Caco-2 (cell line): ENCODE measurements at regions not wholly inside any gene's neighbourhood (a gene's known extent, or its start where the extent isn't known, plus 50 kb on each side); places are given as distances from the start of the nearest gene placed in this dataset.

ENCODE experiments used
- BruUV-seq: library from RNA; stranded (reverse); fragments of 400-500 nt; replicated peaks from 2 replicates; lab custom pipeline; 2021; lab: Mats Ljungman, UMichigan
- CTCF ChIA-PET: fragments of 300-600 bp; sonication (Branson Sonifier 250); formaldehyde crosslinking; loops from one replicate; lab custom pipeline; 2022; ENCODE audit warnings: antibody characterized with exemption; lab: Charles Lee
- POLR2A ChIA-PET: fragments of 300-600 bp; sonication (Branson Sonifier 250); formaldehyde crosslinking; loops from one replicate; lab custom pipeline; 2022; ENCODE audit warnings: antibody characterized with exemption; lab: Charles Lee
- DNase-seq, 2 experiments: peaks; one replicate each; pipeline versions ENCODE4 v3.0.0 to v3.0.0-alpha.2; 2020 to 2022
- H3K27me3 ChIP-seq: replicated peaks from 2 replicates; pipeline ENCODE4 v1.6.0; 2011; ENCODE audit warnings: low read length; ENCODE audit not compliant: control insufficient read depth, insufficient read depth
- H3K36me3 ChIP-seq: 2 replicates; pipeline ENCODE4 v1.5.1; 2011; ENCODE audit warnings: low read length; ENCODE audit not compliant: control insufficient read depth, insufficient read depth
- H3K4me1 ChIP-seq: fragments of 250-450 bp; sonication (Bioruptor Pico); 2 replicates; pipeline ENCODE4 v1.5.1; 2020; ENCODE audit warnings: mild to moderate bottlenecking
- H3K4me3 ChIP-seq: 2 replicates; pipeline ENCODE4 v1.5.1; 2011; ENCODE audit warnings: low read depth, mild to moderate bottlenecking, control low read depth, low read length
- H3K9me3 ChIP-seq: fragments of 250-450 bp; sonication (Bioruptor Pico); 2 replicates; pipeline ENCODE4 v1.5.1; 2020; ENCODE audit warnings: mild to moderate bottlenecking, moderate library complexity
- H3K27ac Mint-ChIP-seq: one replicate; pipeline ENCODE4 v1.8.0; 2022; ENCODE audit warnings: mixed read lengths; ENCODE audit not compliant: unreplicated experiment
- H3K27me3 Mint-ChIP-seq: one replicate; pipeline ENCODE4 v1.8.0; 2022; ENCODE audit warnings: mixed read lengths; ENCODE audit not compliant: insufficient read depth, unreplicated experiment
- H3K36me3 Mint-ChIP-seq: one replicate; pipeline ENCODE4 v1.8.0; 2022; ENCODE audit warnings: mild to moderate bottlenecking, mixed read lengths; ENCODE audit not compliant: insufficient read depth, unreplicated experiment
- H3K4me1 Mint-ChIP-seq: one replicate; pipeline ENCODE4 v1.8.0; 2022; ENCODE audit warnings: low read depth, mixed read lengths; ENCODE audit not compliant: unreplicated experiment
- H3K4me3 Mint-ChIP-seq: one replicate; pipeline ENCODE4 v1.8.0; 2022; ENCODE audit warnings: mild to moderate bottlenecking, moderate library complexity, mixed read lengths; ENCODE audit not compliant: unreplicated experiment
- H3K9me3 Mint-ChIP-seq: one replicate; pipeline ENCODE4 v1.8.0; 2022; ENCODE audit warnings: mixed read lengths; ENCODE audit not compliant: unreplicated experiment
- CTCF ChIP-seq, 2 experiments: fragments of 200-600 bp in 1 of 2; IDR thresholded peaks; 1 replicate in 1 of 2; 2 replicates in 1 of 2; pipeline versions ENCODE4 v1.5.1 to v1.8.0; 2011 to 2022; ENCODE audit warnings: antibody characterized with exemption in 1 of 2, control low read depth in 1 of 2, inconsistent platforms in 1 of 2, low read depth in 1 of 2, low read length in 1 of 2, mild to moderate bottlenecking in 1 of 2, moderate library complexity in 1 of 2; ENCODE audit not compliant: insufficient read depth in 1 of 2, severe bottlenecking in 1 of 2, unreplicated experiment in 1 of 2
- intact Hi-C: fragments of 100-400 bp; cut with micrococcal nuclease; formaldehyde crosslinking; loops from one replicate; pipeline ENCODE4 v1.10.0; 2022; ENCODE audit not compliant: unreplicated experiment

- H3K36me3 Mint-ChIP-seq: no peaks in the 10 kb centered on the region
- H3K4me3 Mint-ChIP-seq: no peak overlapping the region
- no peak overlapping the region for H3K27ac Mint-ChIP-seq
- Histone ChIP-seq H3K4me1 (no peaks in the 10 kb centered on the region), H3K36me3 (no peaks in the 10 kb centered on the region), H3K4me3 (no peak overlapping the region), H3K9me3 (no peaks in the 10 kb centered on the region), H3K27me3 (no peaks in the 10 kb centered on the region)
- H3K27me3 Mint-ChIP-seq: no peaks in the 10 kb centered on the region
- no peaks in the 10 kb centered on the region for H3K4me1 Mint-ChIP-seq
- DNase-seq: no peak
- intact Hi-C loops: no loop called here
- H3K9me3 Mint-ChIP-seq: peaks cover 18% of the 10 kb centered on the region
- CTCF ChIA-PET: no interaction called here
- no TSS peak for BruUV-seq
- POLR2A ChIA-PET: no interaction called here
- TF ChIP-seq CTCF (IDR thresholded peaks at IDR 0.05; ENCODE audit: insufficient read depth in 1 of 2, low read depth in 1 of 2, low read length in 1 of 2, severe bottlenecking in 1 of 2, unreplicated experiment in 1 of 2): no peak
These were observed 513.5 kb downstream of the CCER1 start for GRCh38 chr12:90441431-90441830.

GRCh38 chr12:90428881-90429280 is 526.1 kb downstream of the CCER1 start:
- Mint-ChIP-seq H3K9me3 (no peaks in the 10 kb centered on the region), H3K27me3 (no peaks in the 10 kb centered on the region), H3K36me3 (no peaks in the 10 kb centered on the region), H3K4me1 (no peaks in the 10 kb centered on the region), H3K27ac (no peak overlapping the region), H3K4me3 (no peak overlapping the region)
- DNase-seq: no peak
- intact Hi-C loops: no loop called here
- POLR2A ChIA-PET: no interaction called here
- no TSS peak for BruUV-seq
- H3K27me3 ChIP-seq: no peaks in the 10 kb centered on the region
- TF ChIP-seq CTCF (IDR thresholded peaks at IDR 0.05; ENCODE audit: insufficient read depth in 1 of 2, low read depth in 1 of 2, low read length in 1 of 2, severe bottlenecking in 1 of 2, unreplicated experiment in 1 of 2): no peak
- H3K4me3 ChIP-seq: no peak overlapping the region
- no peaks in the 10 kb centered on the region for H3K9me3 ChIP-seq
- no peaks in the 10 kb centered on the region for H3K4me1 ChIP-seq
- CTCF ChIA-PET: no interaction called here
- H3K36me3 ChIP-seq: no peaks in the 10 kb centered on the region

- Histone ChIP-seq H3K4me3 (no peak overlapping the region), H3K27me3 (no peaks in the 10 kb centered on the region), H3K4me1 (no peaks in the 10 kb centered on the region), H3K9me3 (no peaks in the 10 kb centered on the region), H3K36me3 (no peaks in the 10 kb centered on the region)
- H3K36me3 Mint-ChIP-seq: no peaks in the 10 kb centered on the region
- no TSS peak for BruUV-seq
- no peak overlapping the region for H3K27ac Mint-ChIP-seq
- no peak for TF ChIP-seq CTCF (IDR thresholded peaks at IDR 0.05; ENCODE audit: insufficient read depth in 1 of 2, low read depth in 1 of 2, low read length in 1 of 2, severe bottlenecking in 1 of 2, unreplicated experiment in 1 of 2)
- ChIA-PET POLR2A (no interaction called here), CTCF (no interaction called here)
- DNase-seq: no peak
- H3K9me3 Mint-ChIP-seq: no peaks in the 10 kb centered on the region
- no peak overlapping the region for H3K4me3 Mint-ChIP-seq
- no peaks in the 10 kb centered on the region for H3K27me3 Mint-ChIP-seq
- H3K4me1 Mint-ChIP-seq: no peaks in the 10 kb centered on the region
- intact Hi-C loops: no loop called here
These were observed 526.5 kb downstream of the CCER1 start for GRCh38 chr12:90428465-90428864.
